ENCODE measurements at regions not wholly inside any gene's neighbourhood (a gene's known extent, or its start where the extent isn't known, plus 50 kb on each side); places are given as distances from the start of the nearest gene placed in this dataset.

GRCh38 chr9:7259544-7260241 is 501.9 kb downstream of the KDM4C start:
- TF ChIP-seq CTCF (IDR thresholded peaks at IDR 0.05) = no peak
- no peak for TF ChIP-seq POLR2A (IDR thresholded peaks at IDR 0.05)
- ATAC-seq = no peak
- 59% methylated on average over 6 of the region's 6 CpGs for WGBS (ENCODE audit: insufficient coverage, low coverage, low lambda C conversion rate, missing lambda C conversion rate)

GRCh38 chr9:7258688-7259396 is 501.1 kb downstream of the KDM4C start:
- WGBS (ENCODE audit: insufficient coverage, low coverage, low lambda C conversion rate, missing lambda C conversion rate) = 9% methylated on average over 3 of the region's 3 CpGs
- H3K4me1 ChIP-seq = no peaks in the 10 kb centered on the region
- H3K4me3 ChIP-seq = no peak overlapping the region
- TF ChIP-seq POLR2A (IDR thresholded peaks at IDR 0.05) = no peak
- TF ChIP-seq CTCF (IDR thresholded peaks at IDR 0.05) = no peak
- H3K36me3 ChIP-seq = no peaks in the 10 kb centered on the region
- intact Hi-C loops (cut with DNase I) = no loop called here
- DNase-seq (no peak), ATAC-seq (no peak)
- H3K9me3 ChIP-seq = no peaks in the 10 kb centered on the region
- H3K27ac ChIP-seq = no peak overlapping the region
- no peaks in the 10 kb centered on the region for H3K27me3 ChIP-seq

More at GRCh38 chr9:7259544-7260241, 501.9 kb downstream of the KDM4C start:
- Histone ChIP-seq H3K4me1 (no peaks in the 10 kb centered on the region), H3K9me3 (no peaks in the 10 kb centered on the region), H3K27ac (no peak overlapping the region), H3K36me3 (no peaks in the 10 kb centered on the region), H3K27me3 (no peaks in the 10 kb centered on the region), H3K4me3 (no peak overlapping the region)
- intact Hi-C loops (cut with DNase I) = no loop called here
- DNase-seq = no peak

GRCh38 chr9:7246917-7247522 is 489.2 kb downstream of the KDM4C start:
- Histone ChIP-seq H3K27me3 (no peaks in the 10 kb centered on the region), H3K4me1 (no peaks in the 10 kb centered on the region), H3K27ac (no peak overlapping the region), H3K36me3 (no peaks in the 10 kb centered on the region), H3K9me3 (no peaks in the 10 kb centered on the region), H3K4me3 (no peak overlapping the region)
- DNase-seq (no peak), ATAC-seq (no peak)
- TF ChIP-seq POLR2A (IDR thresholded peaks at IDR 0.05) (no peak), CTCF (IDR thresholded peaks at IDR 0.05) (no peak)
- intact Hi-C loops (cut with DNase I) = no loop called here
- 61% methylated on average over 3 of the region's 3 CpGs for whole genome bisulfite sequencing (ENCODE audit: insufficient coverage, low coverage, low lambda C conversion rate, missing lambda C conversion rate)

GRCh38 chr9:7245976-7246580 is 488.3 kb downstream of the KDM4C start:
- H3K36me3 ChIP-seq = no peaks in the 10 kb centered on the region
- WGBS (ENCODE audit: insufficient coverage, low coverage, low lambda C conversion rate, missing lambda C conversion rate) = 31% methylated on average over 4 of the region's 8 CpGs
- ATAC-seq (no peak), DNase-seq (no peak)
- TF ChIP-seq POLR2A (IDR thresholded peaks at IDR 0.05) (no peak), CTCF (IDR thresholded peaks at IDR 0.05) (no peak)
- no peaks in the 10 kb centered on the region for H3K27me3 ChIP-seq
- intact Hi-C loops (cut with DNase I) = no loop called here
- no peak overlapping the region for H3K4me3 ChIP-seq
- no peaks in the 10 kb centered on the region for H3K9me3 ChIP-seq
- H3K4me1 ChIP-seq = no peaks in the 10 kb centered on the region
- no peak overlapping the region for H3K27ac ChIP-seq

All from right lobe of liver (tissue), 6 donors.